Trophoblast cell (in vitro differentiated cells and primary cell): ENCODE measurements at regions not wholly inside any gene's neighbourhood (a gene's known extent, or its start where the extent isn't known, plus 50 kb on each side); places are given as distances from the start of the nearest gene placed in this dataset.
A peak's percentile ranks its signal among the peaks of the same experiment; 100 is the strongest.
"Not testable (repeated sequence)": the region's sequence is repeated elsewhere in the genome, so short reads cannot be mapped to it uniquely, and the experiment has no call there.

ENCODE experiments used
- DNase-seq, 2 donors: peaks; one replicate each; pipeline ENCODE4 v3.0.0-alpha.2; 2016
- H2AFZ ChIP-seq: 2 replicates; pipeline ENCODE4 v1.6.1; 2013; ENCODE audit warnings: low read length, moderate library complexity, mild to moderate bottlenecking; ENCODE audit not compliant: insufficient read depth, poor library complexity
- H2AK5ac ChIP-seq: 2 replicates; pipeline ENCODE4 v1.6.1; 2013; ENCODE audit warnings: mild to moderate bottlenecking, low read length
- H2BK120ac ChIP-seq: 2 replicates; pipeline ENCODE4 v1.6.1; 2013; ENCODE audit warnings: low read length, mild to moderate bottlenecking, moderate library complexity; ENCODE audit not compliant: insufficient read depth, poor library complexity
- H2BK12ac ChIP-seq: 2 replicates; pipeline ENCODE4 v1.6.1; 2013; ENCODE audit warnings: mild to moderate bottlenecking, low read length, moderate library complexity
- H2BK5ac ChIP-seq: 2 replicates; pipeline ENCODE4 v1.6.1; 2013; ENCODE audit warnings: low read length, low read depth, moderate library complexity, mild to moderate bottlenecking; ENCODE audit not compliant: poor library complexity
- H3K14ac ChIP-seq: 2 replicates; pipeline ENCODE4 v1.6.1; 2013; ENCODE audit warnings: mild to moderate bottlenecking, low read length
- H3K18ac ChIP-seq: 2 replicates; pipeline ENCODE4 v1.6.1; 2013; ENCODE audit warnings: mild to moderate bottlenecking, low read length
- H3K23ac ChIP-seq: 2 replicates; pipeline ENCODE4 v1.6.1; 2013; ENCODE audit warnings: low read length
- H3K27ac ChIP-seq: 2 replicates; pipeline ENCODE4 v1.5.1; 2013; ENCODE audit warnings: low read depth, mild to moderate bottlenecking, inconsistent platforms, low read length, moderate library complexity
- H3K27me3 ChIP-seq: 2 replicates; pipeline ENCODE4 v1.6.1; 2013; ENCODE audit warnings: inconsistent platforms, mild to moderate bottlenecking, low read length, moderate library complexity; ENCODE audit not compliant: insufficient read depth
- H3K36me3 ChIP-seq, 2 experiments: 1 replicate in 1 of 2; 2 replicates in 1 of 2; pipeline ENCODE4 v1.6.1; 2013; ENCODE audit warnings: low read length in 2 of 2, mild to moderate bottlenecking in 2 of 2, moderate library complexity in 1 of 2; ENCODE audit not compliant: insufficient read depth in 2 of 2, control insufficient read depth in 1 of 2
- H3K4ac ChIP-seq: 2 replicates; pipeline ENCODE4 v1.6.1; 2013; ENCODE audit warnings: low read depth, mild to moderate bottlenecking, low read length, moderate library complexity
- H3K4me1 ChIP-seq, 2 experiments: 1 replicate in 1 of 2; 2 replicates in 1 of 2; pipeline ENCODE4 v1.6.1; 2013; ENCODE audit warnings: low read length in 2 of 2, mild to moderate bottlenecking in 2 of 2, moderate library complexity in 1 of 2; ENCODE audit not compliant: insufficient read depth in 2 of 2, control insufficient read depth in 1 of 2
- H3K4me2 ChIP-seq: 2 replicates; pipeline ENCODE4 v1.6.1; 2013; ENCODE audit warnings: inconsistent platforms, mild to moderate bottlenecking, low read length, moderate library complexity
- H3K4me3 ChIP-seq: 2 replicates; pipeline ENCODE4 v1.5.1; 2013; ENCODE audit warnings: mild to moderate bottlenecking, low read depth, low read length, inconsistent platforms
- H3K79me1 ChIP-seq: one replicate; pipeline ENCODE4 v1.6.1; 2013; ENCODE audit warnings: low read length
- H3K79me2 ChIP-seq: 2 replicates; pipeline ENCODE4 v1.6.1; 2013; ENCODE audit warnings: low read length, mild to moderate bottlenecking; ENCODE audit not compliant: control insufficient read depth, insufficient read depth, poor library complexity
- H3K9ac ChIP-seq: 2 replicates; pipeline ENCODE4 v1.6.1; 2013; ENCODE audit warnings: mild to moderate bottlenecking, low read length
- H3K9me3 ChIP-seq: 2 replicates; pipeline ENCODE4 v1.6.1; 2013; ENCODE audit warnings: low read depth, mild to moderate bottlenecking, control low read depth, inconsistent platforms, low read length; ENCODE audit not compliant: insufficient read depth
- H4K12ac ChIP-seq: 2 replicates; pipeline ENCODE4 v1.6.1; 2013; ENCODE audit warnings: low read depth, mild to moderate bottlenecking, low read length, moderate library complexity
- H4K8ac ChIP-seq: 2 replicates; pipeline ENCODE4 v1.6.1; 2013; ENCODE audit warnings: low read depth, mild to moderate bottlenecking, low read length, moderate library complexity
- H4K91ac ChIP-seq: one replicate; pipeline ENCODE4 v1.6.1; 2013; ENCODE audit warnings: low read depth, mild to moderate bottlenecking, low read length, moderate library complexity
- WGBS: extraction: QIAGEN DNeasy Blood & Tissue Kit; methylation state at CpG from one replicate; pipeline ENCODE4 v1.1.7; 2013; ENCODE audit warnings: missing lambda C conversion rate; ENCODE audit not compliant: insufficient read length, insufficient coverage; ENCODE audit errors: extremely low coverage; 5-methylcytosine and 5-hydroxymethylcytosine counted together

GRCh38 chr21:14738576-14738975 lies 192.5 kb upstream of the SAMSN1 start:
- not testable (repeated sequence) for H3K18ac ChIP-seq, H3K9me3 ChIP-seq, H3K9ac ChIP-seq, H3K4ac ChIP-seq, H3K4me3 ChIP-seq, H4K91ac ChIP-seq, H3K4me1 ChIP-seq, H4K12ac ChIP-seq, H3K79me2 ChIP-seq, H2BK5ac ChIP-seq, H3K4me2 ChIP-seq, H2AK5ac ChIP-seq, DNase-seq, H3K23ac ChIP-seq, H2BK120ac ChIP-seq, H3K27ac ChIP-seq, H3K36me3 ChIP-seq, H4K8ac ChIP-seq, H3K79me1 ChIP-seq, H3K14ac ChIP-seq, H3K27me3 ChIP-seq, H2AFZ ChIP-seq, H2BK12ac ChIP-seq
- no CpG with 5 or more reads among the region's 3 CpGs for WGBS

GRCh38 chr21:14737922-14738321 lies 191.8 kb upstream of the SAMSN1 start:
- H2BK12ac ChIP-seq = no peak overlapping the region

GRCh38 chr21:14737284-14737691 lies 191.2 kb upstream of the SAMSN1 start:
- Histone ChIP-seq H3K4ac (no peak overlapping the region), H2AK5ac (no peak overlapping the region), H3K36me3 (no peaks in the 10 kb centered on the region), H4K91ac (no peak overlapping the region), H3K27me3 (no peaks in the 10 kb centered on the region), H2AFZ (no peak overlapping the region), H3K4me1 (no peaks in the 10 kb centered on the region), H2BK120ac (no peak overlapping the region), H2BK5ac (no peak overlapping the region), H3K79me1 (no peaks in the 10 kb centered on the region), H3K79me2 (no peaks in the 10 kb centered on the region), H3K9ac (no peak overlapping the region), H4K12ac (no peak overlapping the region), H3K27ac (no peak overlapping the region), H3K14ac (no peak overlapping the region), H3K23ac (no peak overlapping the region), H2BK12ac (no peak overlapping the region), H3K4me3 (no peak overlapping the region), H3K4me2 (no peak overlapping the region), H3K18ac (no peak overlapping the region), H3K9me3 (no peaks in the 10 kb centered on the region), H4K8ac (no peak overlapping the region)
- WGBS = no CpG with 5 or more reads among the region's 2 CpGs
- no peak for DNase-seq

More at GRCh38 chr21:14737922-14738321, 191.8 kb upstream of the SAMSN1 start:
- no peak overlapping the region for H2BK120ac ChIP-seq
- no peak overlapping the region for H3K23ac ChIP-seq
- no peak overlapping the region for H4K91ac ChIP-seq
- no peak overlapping the region for H3K4me3 ChIP-seq
- H2AK5ac ChIP-seq = no peak overlapping the region
- no CpG with 5 or more reads among the region's 6 CpGs for WGBS
- H3K18ac ChIP-seq = no peak overlapping the region
- no peak overlapping the region for H3K9ac ChIP-seq
- no peak overlapping the region for H4K8ac ChIP-seq
- H3K79me1 ChIP-seq = no peaks in the 10 kb centered on the region
- no peak overlapping the region for H3K4me2 ChIP-seq
- H3K4me1 ChIP-seq = no peaks in the 10 kb centered on the region
- H3K9me3 ChIP-seq = no peaks in the 10 kb centered on the region
- H3K36me3 ChIP-seq = no peaks in the 10 kb centered on the region
- H4K12ac ChIP-seq = no peak overlapping the region
- no peak overlapping the region for H3K27ac ChIP-seq
- no peak overlapping the region for H2BK5ac ChIP-seq
- no peak overlapping the region for H2AFZ ChIP-seq
- H3K14ac ChIP-seq = no peak overlapping the region
- H3K27me3 ChIP-seq = no peaks in the 10 kb centered on the region
- DNase-seq = peak; percentile 36 to 86
- no peaks in the 10 kb centered on the region for H3K79me2 ChIP-seq
- no peak overlapping the region for H3K4ac ChIP-seq

- no peak overlapping the region for H4K91ac ChIP-seq
- no peaks in the 10 kb centered on the region for H3K27me3 ChIP-seq
- H3K23ac ChIP-seq = no peak overlapping the region
- H3K4me1 ChIP-seq = no peaks in the 10 kb centered on the region
- WGBS = no CpG with 5 or more reads among the region's 2 CpGs
- H4K12ac ChIP-seq = no peak overlapping the region
- H2AFZ ChIP-seq = no peak overlapping the region
- H2BK120ac ChIP-seq = no peak overlapping the region
- no peaks in the 10 kb centered on the region for H3K9me3 ChIP-seq
- no peak overlapping the region for H3K4me3 ChIP-seq
- H3K4ac ChIP-seq = no peak overlapping the region
- no peak overlapping the region for H2BK12ac ChIP-seq
- no peak overlapping the region for H3K27ac ChIP-seq
- H4K8ac ChIP-seq = no peak overlapping the region
- H3K79me1 ChIP-seq = no peaks in the 10 kb centered on the region
- no peaks in the 10 kb centered on the region for H3K36me3 ChIP-seq
- H3K9ac ChIP-seq = no peak overlapping the region
- no peak overlapping the region for H3K18ac ChIP-seq
- no peak overlapping the region for H2AK5ac ChIP-seq
- H3K14ac ChIP-seq = no peak overlapping the region
- H3K4me2 ChIP-seq = no peak overlapping the region
- H2BK5ac ChIP-seq = no peak overlapping the region
- H3K79me2 ChIP-seq = no peaks in the 10 kb centered on the region
- DNase-seq = no peak
These were observed 190.6 kb upstream of the SAMSN1 start for GRCh38 chr21:14736672-14737071.
